ENCODE measurements at regions not wholly inside any gene's neighbourhood (a gene's known extent, or its start where the extent isn't known, plus 50 kb on each side); places are given as distances from the start of the nearest gene placed in this dataset.

GRCh38 chr1:192100686-192101468, 57.4 kb upstream of the RGS18 start:
- no peak for DNase-seq (ENCODE audit: low spot score)

- DNase-seq (ENCODE audit: low spot score) = no peak
Measured at GRCh38 chr1:192104128-192104527, 54.1 kb upstream of the RGS18 start.

GRCh38 chr1:192104852-192105251, 53.4 kb upstream of the RGS18 start:
- DNase-seq (ENCODE audit: low spot score) = no peak

- no peak for DNase-seq (ENCODE audit: low spot score)
Measured at GRCh38 chr1:192108161-192108560, 50.1 kb upstream of the RGS18 start.

Data from putamen (tissue), 1 donor.